RWPE2 (cell line): ENCODE measurements at regions not wholly inside any gene's neighbourhood (a gene's known extent, or its start where the extent isn't known, plus 50 kb on each side); places are given as distances from the start of the nearest gene placed in this dataset.

Source experiments
- ATAC-seq: fragments of 200-7000 bp; cut with Tn5 transposase; 3 replicates; pipeline ENCODE4 v1.9.1; 2021; ENCODE audit warnings: low read depth
- DNase-seq: peaks from one replicate; pipeline ENCODE4 v3.0.0-alpha.2; 2020; ENCODE audit warnings: low spot score
- H3K27ac ChIP-seq: fragments of 450-650 bp; 2 replicates; pipeline ENCODE4 v1.5.1; 2017; ENCODE audit warnings: mild to moderate bottlenecking; ENCODE audit not compliant: poor library complexity, severe bottlenecking
- H3K27me3 ChIP-seq: fragments of 250-450 bp; sonication (Bioruptor Pico); 2 replicates; pipeline ENCODE4 v1.5.1; 2021; ENCODE audit warnings: mild to moderate bottlenecking, moderate library complexity; ENCODE audit not compliant: insufficient read depth, poor library complexity, severe bottlenecking
- H3K36me3 ChIP-seq: fragments of 250-450 bp; sonication (Bioruptor Pico); 2 replicates; pipeline ENCODE4 v1.5.1; 2020; ENCODE audit warnings: low read depth, mild to moderate bottlenecking, moderate library complexity
- H3K4me1 ChIP-seq: fragments of 250-450 bp; sonication (Bioruptor Pico); 2 replicates; pipeline ENCODE4 v1.5.1; 2021; ENCODE audit warnings: mild to moderate bottlenecking, moderate library complexity; ENCODE audit not compliant: insufficient read depth, poor library complexity, severe bottlenecking
- H3K4me3 ChIP-seq: fragments of 250-450 bp; sonication (Bioruptor Pico); 2 replicates; pipeline ENCODE4 v1.5.1; 2021; ENCODE audit warnings: mild to moderate bottlenecking, moderate library complexity; ENCODE audit not compliant: severe bottlenecking
- H3K9me3 ChIP-seq: fragments of 250-450 bp; sonication (Bioruptor Pico); 2 replicates; pipeline ENCODE4 v1.5.1; 2021; ENCODE audit warnings: mild to moderate bottlenecking, moderate library complexity; ENCODE audit not compliant: severe bottlenecking
- CTCF ChIP-seq: fragments of 450-650 bp; IDR thresholded peaks from one replicate; pipeline ENCODE4 v1.5.1; 2017; ENCODE audit warnings: mild to moderate bottlenecking, moderate library complexity; ENCODE audit not compliant: poor library complexity, severe bottlenecking

- ATAC-seq = no peak
- no peaks in the 10 kb centered on the region for H3K9me3 ChIP-seq
- no peak for TF ChIP-seq CTCF
- no peak overlapping the region for H3K27ac ChIP-seq
- no peaks in the 10 kb centered on the region for H3K27me3 ChIP-seq
- no peak for DNase-seq
- no peaks in the 10 kb centered on the region for H3K4me1 ChIP-seq
- no peaks in the 10 kb centered on the region for H3K36me3 ChIP-seq
- H3K4me3 ChIP-seq = no peak overlapping the region
These were observed 1781.3 kb upstream of the CELF4 start for GRCh38 chr18:39346916-39347315.

GRCh38 chr18:39345321-39345720 lies 1779.7 kb upstream of the CELF4 start:
- DNase-seq = no peak
- Histone ChIP-seq H3K27me3 (no peaks in the 10 kb centered on the region), H3K27ac (no peak overlapping the region), H3K36me3 (no peaks in the 10 kb centered on the region), H3K4me1 (no peaks in the 10 kb centered on the region), H3K4me3 (no peak overlapping the region), H3K9me3 (no peaks in the 10 kb centered on the region)
- TF ChIP-seq CTCF = no peak
- no peak for ATAC-seq

GRCh38 chr18:39344487-39344886 lies 1778.9 kb upstream of the CELF4 start:
- DNase-seq = no peak
- no peaks in the 10 kb centered on the region for H3K4me1 ChIP-seq

GRCh38 chr18:39341129-39341528 lies 1775.5 kb upstream of the CELF4 start:
- H3K4me3 ChIP-seq = no peak overlapping the region
- H3K27ac ChIP-seq = no peak overlapping the region
- TF ChIP-seq CTCF = no peak
- DNase-seq = no peak
- no peaks in the 10 kb centered on the region for H3K27me3 ChIP-seq
- ATAC-seq = no peak
- H3K9me3 ChIP-seq = no peaks in the 10 kb centered on the region
- no peaks in the 10 kb centered on the region for H3K4me1 ChIP-seq
- no peaks in the 10 kb centered on the region for H3K36me3 ChIP-seq

More at GRCh38 chr18:39344487-39344886, 1778.9 kb upstream of the CELF4 start:
- Histone ChIP-seq H3K4me3 (no peak overlapping the region), H3K27me3 (no peaks in the 10 kb centered on the region), H3K9me3 (no peaks in the 10 kb centered on the region), H3K36me3 (no peaks in the 10 kb centered on the region), H3K27ac (no peak overlapping the region)
- ATAC-seq = no peak
- no peak for TF ChIP-seq CTCF

- ATAC-seq (no peak), DNase-seq (no peak)
- no peak overlapping the region for H3K4me3 ChIP-seq
- H3K27ac ChIP-seq = no peak overlapping the region
- no peak for TF ChIP-seq CTCF
- no peaks in the 10 kb centered on the region for H3K4me1 ChIP-seq
- H3K36me3 ChIP-seq = no peaks in the 10 kb centered on the region
- no peaks in the 10 kb centered on the region for H3K9me3 ChIP-seq
- no peaks in the 10 kb centered on the region for H3K27me3 ChIP-seq
These were observed 1774.8 kb upstream of the CELF4 start for GRCh38 chr18:39340418-39340817.
